Mesendoderm (in vitro differentiated cells): ENCODE measurements at regions not wholly inside any gene's neighbourhood (a gene's known extent, or its start where the extent isn't known, plus 50 kb on each side); places are given as distances from the start of the nearest gene placed in this dataset.

ENCODE experiments used
- DNase-seq: peaks from one replicate; pipeline ENCODE4 v3.0.0; 2013
- H2AK5ac ChIP-seq: 2 replicates; pipeline ENCODE4 v1.6.1; 2013; ENCODE audit warnings: low read length, inconsistent platforms
- H2BK120ac ChIP-seq: 2 replicates; pipeline ENCODE4 v1.6.1; 2013; ENCODE audit warnings: low read depth, mild to moderate bottlenecking, low read length, moderate library complexity, mixed read lengths
- H2BK15ac ChIP-seq: replicated peaks from 2 replicates; pipeline ENCODE4 v1.6.1; 2013; ENCODE audit warnings: low read depth, mild to moderate bottlenecking, moderate library complexity
- H2BK5ac ChIP-seq: 2 replicates; pipeline ENCODE4 v1.6.1; 2013; ENCODE audit warnings: low read length, inconsistent platforms
- H3K18ac ChIP-seq: 2 replicates; pipeline ENCODE4 v1.6.1; 2013; ENCODE audit warnings: mild to moderate bottlenecking, low read length, mixed read lengths
- H3K23ac ChIP-seq: one replicate; pipeline ENCODE4 v1.6.1; 2013; ENCODE audit warnings: low read length
- H3K27ac ChIP-seq: 2 replicates; pipeline ENCODE4 v1.5.1; 2013; ENCODE audit warnings: low read depth, mild to moderate bottlenecking, inconsistent platforms, low read length, moderate library complexity
- H3K27me3 ChIP-seq: 2 replicates; pipeline ENCODE4 v1.6.1; 2013; ENCODE audit warnings: low read length, control low read depth, mild to moderate bottlenecking, inconsistent platforms; ENCODE audit not compliant: insufficient read depth, poor library complexity
- H3K36me3 ChIP-seq: 2 replicates; pipeline ENCODE4 v1.6.1; 2013; ENCODE audit warnings: low read length, inconsistent platforms; ENCODE audit not compliant: control insufficient read depth, insufficient read depth
- H3K4ac ChIP-seq: one replicate; pipeline ENCODE4 v1.6.1; 2013; ENCODE audit warnings: low read depth, mild to moderate bottlenecking, low read length, moderate library complexity
- H3K4me1 ChIP-seq: 2 replicates; pipeline ENCODE4 v1.6.1; 2013; ENCODE audit warnings: low read depth, low read length, inconsistent platforms; ENCODE audit not compliant: control insufficient read depth
- H3K4me2 ChIP-seq: 2 replicates; pipeline ENCODE4 v1.6.1; 2013; ENCODE audit warnings: low read length
- H3K4me3 ChIP-seq: 2 replicates; pipeline ENCODE4 v1.5.1; 2013; ENCODE audit warnings: mild to moderate bottlenecking, low read length
- H3K56ac ChIP-seq: one replicate; pipeline ENCODE4 v1.6.1; 2013; ENCODE audit warnings: low read length
- H3K79me1 ChIP-seq: 2 replicates; pipeline ENCODE4 v1.6.1; 2013; ENCODE audit warnings: low read length, inconsistent platforms
- H3K79me2 ChIP-seq: 2 replicates; pipeline ENCODE4 v1.6.1; 2013; ENCODE audit warnings: mild to moderate bottlenecking, low read length; ENCODE audit not compliant: control insufficient read depth, insufficient read depth
- H3K9ac ChIP-seq: 2 replicates; pipeline ENCODE4 v1.6.1; 2013; ENCODE audit warnings: low read length, inconsistent platforms
- H4K5ac ChIP-seq: one replicate; pipeline ENCODE4 v1.6.1; 2013; ENCODE audit warnings: low read length
- H4K8ac ChIP-seq: one replicate; pipeline ENCODE4 v1.6.1; 2013; ENCODE audit warnings: low read depth, mild to moderate bottlenecking, control low read depth, low read length, moderate library complexity
- WGBS: extraction: QIAGEN DNeasy Blood & Tissue Kit; methylation state at CpG from one replicate; pipeline ENCODE4 v1.1.7; 2013; ENCODE audit warnings: low lambda C conversion rate, missing lambda C conversion rate; ENCODE audit not compliant: insufficient coverage; ENCODE audit errors: extremely low coverage; 5-methylcytosine and 5-hydroxymethylcytosine counted together

DNA sequence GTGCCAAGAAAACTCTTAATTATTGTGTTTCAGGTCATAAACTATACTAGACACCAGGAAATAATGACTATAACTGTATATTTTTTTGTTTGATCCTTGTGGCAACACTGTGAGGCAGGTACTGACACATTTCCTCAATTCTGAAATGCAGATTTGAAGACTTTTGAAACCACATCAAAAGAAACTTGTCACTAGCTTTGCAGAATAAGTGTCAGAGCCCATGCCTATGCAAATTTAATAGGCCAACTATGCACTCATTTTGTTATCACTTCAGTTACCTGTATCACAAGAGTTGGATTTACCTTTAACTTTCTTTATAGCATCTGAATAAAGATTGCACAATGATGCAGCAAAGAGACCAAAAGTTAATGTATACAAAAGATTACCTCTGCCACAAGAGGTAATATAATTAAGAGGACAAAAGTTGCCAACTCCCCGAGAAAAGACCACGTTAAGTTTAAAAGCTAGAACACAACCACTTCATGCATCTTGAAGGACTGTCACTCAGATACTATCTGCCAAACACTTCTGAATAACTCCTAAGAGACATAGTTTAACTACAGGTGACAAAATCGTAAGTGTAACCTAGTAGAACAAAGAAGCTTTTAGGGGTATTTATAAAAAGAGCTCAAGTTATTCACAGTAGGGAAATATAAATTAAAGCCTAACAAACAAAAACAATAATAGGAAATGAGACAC lies 80.5 kb downstream of the ELAPOR2 start:
- WGBS = no CpG with 5 or more reads among the region's 3 CpGs
- Histone ChIP-seq H4K5ac (no peak overlapping the region), H3K23ac (no peak overlapping the region), H4K8ac (no peak overlapping the region), H3K4me2 (no peak overlapping the region), H3K18ac (no peak overlapping the region), H2BK15ac (no peak overlapping the region), H3K4me3 (no peak overlapping the region), H3K9ac (no peak overlapping the region), H3K27me3 (no peaks in the 10 kb centered on the region), H2BK120ac (no peak overlapping the region), H2BK5ac (no peak overlapping the region), H3K56ac (no peak overlapping the region), H3K36me3 (no peaks in the 10 kb centered on the region), H3K4me1 (peaks cover 3% of the 10 kb centered on the region), H3K79me1 (peaks cover 4% of the 10 kb centered on the region), H3K4ac (no peak overlapping the region), H3K27ac (no peak overlapping the region), H3K79me2 (peaks cover 2% of the 10 kb centered on the region), H2AK5ac (no peak overlapping the region)
- no peak for DNase-seq

DNA sequence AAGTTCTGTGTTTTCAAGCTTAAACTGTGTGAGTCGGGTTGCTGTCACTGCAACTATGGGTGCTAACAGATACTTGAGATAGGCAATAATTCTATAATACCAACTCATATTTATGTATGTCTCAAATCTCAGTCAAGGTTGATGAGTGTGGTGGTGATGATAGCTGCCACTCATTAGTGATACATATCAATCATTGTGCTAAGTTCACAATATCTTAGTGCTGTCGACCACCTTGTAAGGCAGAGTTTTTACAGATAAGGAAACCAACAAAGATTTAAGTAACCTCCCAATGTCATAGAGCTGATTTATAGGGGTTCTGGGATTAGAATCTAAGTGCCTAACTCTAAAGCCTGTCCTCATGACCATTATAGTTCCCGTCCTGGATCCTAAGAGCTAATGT lies 82.5 kb downstream of the ELAPOR2 start:
- Histone ChIP-seq H3K18ac (no peak overlapping the region), H3K4me3 (no peak overlapping the region), H3K23ac (no peak overlapping the region), H3K79me1 (peaks cover 4% of the 10 kb centered on the region), H3K9ac (no peak overlapping the region), H3K56ac (no peak overlapping the region), H3K36me3 (no peaks in the 10 kb centered on the region), H2BK5ac (no peak overlapping the region), H2BK15ac (no peak overlapping the region), H3K4me1 (peaks cover 3% of the 10 kb centered on the region), H3K4ac (no peak overlapping the region), H3K79me2 (peaks cover 2% of the 10 kb centered on the region), H4K5ac (no peak overlapping the region), H4K8ac (no peak overlapping the region), H3K4me2 (no peak overlapping the region), H2AK5ac (no peak overlapping the region), H2BK120ac (no peak overlapping the region), H3K27ac (no peak overlapping the region), H3K27me3 (no peaks in the 10 kb centered on the region)
- WGBS = no CpG with 5 or more reads among the region's 3 CpGs
- no peak for DNase-seq

- no CpG with 5 or more reads among the region's 1 CpG for WGBS
- H3K9ac ChIP-seq = no peak overlapping the region
- H3K4me3 ChIP-seq = no peak overlapping the region
- H4K8ac ChIP-seq = no peak overlapping the region
- no peaks in the 10 kb centered on the region for H3K27me3 ChIP-seq
- H3K27ac ChIP-seq = no peak overlapping the region
- no peak overlapping the region for H3K4ac ChIP-seq
- H3K79me1 ChIP-seq = peaks cover 4% of the 10 kb centered on the region
- peaks cover 2% of the 10 kb centered on the region for H3K79me2 ChIP-seq
- peak overlapping the region; percentile 75 for H3K18ac ChIP-seq
- no peak for DNase-seq
- H3K23ac ChIP-seq = no peak overlapping the region
- no peak overlapping the region for H2AK5ac ChIP-seq
- no peaks in the 10 kb centered on the region for H3K36me3 ChIP-seq
- no peak overlapping the region for H3K4me2 ChIP-seq
- no peak overlapping the region for H2BK120ac ChIP-seq
- no peak overlapping the region for H4K5ac ChIP-seq
- H2BK5ac ChIP-seq = no peak overlapping the region
- no peak overlapping the region for H2BK15ac ChIP-seq
- no peak overlapping the region for H3K56ac ChIP-seq
- H3K4me1 ChIP-seq = peaks cover 3% of the 10 kb centered on the region
Measured at GRCh38 chr7:86975914-86976313, 83.5 kb downstream of the ELAPOR2 start.

GRCh38 chr7:86975449-86975848 lies 84.0 kb downstream of the ELAPOR2 start:
- no peak overlapping the region for H2AK5ac ChIP-seq
- no peak overlapping the region for H4K5ac ChIP-seq
- H3K4me3 ChIP-seq = no peak overlapping the region
- H2BK15ac ChIP-seq = no peak overlapping the region
- no peaks in the 10 kb centered on the region for H3K36me3 ChIP-seq
- no peak overlapping the region for H2BK120ac ChIP-seq
- DNase-seq = no peak
- no peak overlapping the region for H3K4me2 ChIP-seq
- H3K79me2 ChIP-seq = peaks cover 2% of the 10 kb centered on the region
- H3K23ac ChIP-seq = no peak overlapping the region
- H3K27me3 ChIP-seq = no peaks in the 10 kb centered on the region
- H3K4ac ChIP-seq = no peak overlapping the region
- no peak overlapping the region for H3K9ac ChIP-seq
- peaks cover 1% of the 10 kb centered on the region for H3K4me1 ChIP-seq
- no peak overlapping the region for H2BK5ac ChIP-seq
- H3K56ac ChIP-seq = no peak overlapping the region
- no CpG with 5 or more reads among the region's 1 CpG for WGBS
- H4K8ac ChIP-seq = no peak overlapping the region
- peaks cover 4% of the 10 kb centered on the region for H3K79me1 ChIP-seq
- H3K18ac ChIP-seq = peak overlapping the region; percentile 75
- no peak overlapping the region for H3K27ac ChIP-seq

- Histone ChIP-seq H2BK120ac (no peak overlapping the region), H4K5ac (no peak overlapping the region), H3K18ac (no peak overlapping the region), H3K4me2 (no peak overlapping the region), H3K4me1 (no peaks in the 10 kb centered on the region), H2AK5ac (no peak overlapping the region), H4K8ac (no peak overlapping the region), H3K36me3 (no peaks in the 10 kb centered on the region), H3K23ac (no peak overlapping the region), H3K4ac (peak overlapping the region; percentile 12), H2BK5ac (no peak overlapping the region), H2BK15ac (no peak overlapping the region), H3K4me3 (no peak overlapping the region), H3K27ac (no peak overlapping the region), H3K9ac (no peak overlapping the region), H3K79me1 (peaks cover 1% of the 10 kb centered on the region), H3K79me2 (peaks cover 2% of the 10 kb centered on the region), H3K56ac (no peak overlapping the region), H3K27me3 (no peaks in the 10 kb centered on the region)
- no CpG with 5 or more reads among the region's 2 CpGs for WGBS
- DNase-seq = peak; percentile 69
Measured at GRCh38 chr7:86972072-86972471, 87.4 kb downstream of the ELAPOR2 start.

GRCh38 chr7:86970986-86971385 lies 88.5 kb downstream of the ELAPOR2 start:
- peaks cover 5% of the 10 kb centered on the region for H3K4me1 ChIP-seq
- no peak overlapping the region for H4K8ac ChIP-seq
- DNase-seq = no peak
- H3K4me2 ChIP-seq = no peak overlapping the region
- no peak overlapping the region for H3K9ac ChIP-seq
- H2AK5ac ChIP-seq = no peak overlapping the region
- H3K27me3 ChIP-seq = no peaks in the 10 kb centered on the region
- no peak overlapping the region for H2BK5ac ChIP-seq
- no CpG with 5 or more reads among the region's 2 CpGs for WGBS
- peaks cover 2% of the 10 kb centered on the region for H3K79me2 ChIP-seq
- H4K5ac ChIP-seq = no peak overlapping the region
- H3K23ac ChIP-seq = no peak overlapping the region
- H2BK120ac ChIP-seq = no peak overlapping the region
- no peak overlapping the region for H2BK15ac ChIP-seq
- H3K36me3 ChIP-seq = no peaks in the 10 kb centered on the region
- H3K56ac ChIP-seq = no peak overlapping the region
- H3K27ac ChIP-seq = no peak overlapping the region
- H3K4me3 ChIP-seq = no peak overlapping the region
- H3K79me1 ChIP-seq = peaks cover 1% of the 10 kb centered on the region
- H3K4ac ChIP-seq = no peak overlapping the region
- H3K18ac ChIP-seq = no peak overlapping the region
